GM18511 (cell line): ENCODE measurements at regions not wholly inside any gene's neighbourhood (a gene's known extent, or its start where the extent isn't known, plus 50 kb on each side); places are given as distances from the start of the nearest gene placed in this dataset.

Source experiments
- ATAC-seq: cut with Tn5 transposase; IDR thresholded peaks from one replicate; pipeline ENCODE4 v1.9.1; 2021; ENCODE audit warnings: mild to moderate bottlenecking, moderate library complexity; ENCODE audit not compliant: unreplicated experiment

GRCh38 chr18:78540636-78541529 lies 438.7 kb upstream of the SALL3 start:
- no peak for ATAC-seq

DNA sequence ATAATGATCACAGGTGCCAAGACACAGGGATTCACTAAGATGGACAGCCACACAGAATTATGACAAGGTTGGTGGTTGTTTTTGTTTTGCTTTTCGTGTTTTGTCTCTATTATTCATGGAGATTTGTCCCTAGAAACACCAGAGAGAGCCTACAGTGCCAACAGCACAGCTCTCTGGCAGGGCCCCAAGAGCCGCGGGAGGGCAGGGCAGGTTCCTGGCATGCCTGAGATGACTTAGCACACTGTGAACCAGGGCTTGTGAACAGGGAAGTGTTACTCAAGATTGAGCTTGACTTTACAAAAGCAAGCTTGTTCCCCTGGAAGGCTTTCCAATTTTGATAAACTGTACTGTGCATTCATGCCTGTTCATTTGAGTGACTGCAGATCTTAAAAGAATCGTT lies 437.4 kb upstream of the SALL3 start:
- no peak for ATAC-seq

DNA sequence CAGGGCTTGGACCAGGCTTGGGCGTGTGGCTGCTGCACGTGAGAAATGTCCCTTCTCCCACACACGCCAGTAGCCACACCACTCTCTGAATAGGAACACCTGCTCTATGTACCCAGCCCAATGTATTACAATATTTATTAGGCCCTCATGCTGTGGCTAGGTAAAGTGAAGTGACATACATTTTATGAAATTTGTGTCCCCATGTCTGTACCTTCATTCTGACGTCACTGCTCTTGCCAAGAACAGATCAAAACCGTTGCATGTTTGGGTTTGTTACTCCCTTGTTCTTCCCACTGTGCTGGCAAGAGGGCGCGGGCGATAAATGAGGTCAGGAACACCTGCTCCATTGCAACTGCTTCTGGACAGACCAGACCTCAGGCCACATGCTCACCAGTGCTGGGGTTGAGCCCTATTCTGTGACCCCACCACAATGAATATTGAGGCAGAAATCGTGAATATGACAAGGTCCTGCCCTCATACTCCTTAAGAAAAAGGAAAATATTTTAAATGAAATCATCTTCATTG lies 436.4 kb upstream of the SALL3 start:
- no peak for ATAC-seq

- ATAC-seq = no peak
Observed at GRCh38 chr18:78546281-78546680, 433.3 kb upstream of the SALL3 start.

- no peak for ATAC-seq
Observed at GRCh38 chr18:78547817-78548216, 431.8 kb upstream of the SALL3 start.

- no peak for ATAC-seq
Observed at GRCh38 chr18:78548261-78549058, 431.2 kb upstream of the SALL3 start.

- ATAC-seq = no peak
Observed at GRCh38 chr18:78549971-78550370, 429.6 kb upstream of the SALL3 start.

DNA sequence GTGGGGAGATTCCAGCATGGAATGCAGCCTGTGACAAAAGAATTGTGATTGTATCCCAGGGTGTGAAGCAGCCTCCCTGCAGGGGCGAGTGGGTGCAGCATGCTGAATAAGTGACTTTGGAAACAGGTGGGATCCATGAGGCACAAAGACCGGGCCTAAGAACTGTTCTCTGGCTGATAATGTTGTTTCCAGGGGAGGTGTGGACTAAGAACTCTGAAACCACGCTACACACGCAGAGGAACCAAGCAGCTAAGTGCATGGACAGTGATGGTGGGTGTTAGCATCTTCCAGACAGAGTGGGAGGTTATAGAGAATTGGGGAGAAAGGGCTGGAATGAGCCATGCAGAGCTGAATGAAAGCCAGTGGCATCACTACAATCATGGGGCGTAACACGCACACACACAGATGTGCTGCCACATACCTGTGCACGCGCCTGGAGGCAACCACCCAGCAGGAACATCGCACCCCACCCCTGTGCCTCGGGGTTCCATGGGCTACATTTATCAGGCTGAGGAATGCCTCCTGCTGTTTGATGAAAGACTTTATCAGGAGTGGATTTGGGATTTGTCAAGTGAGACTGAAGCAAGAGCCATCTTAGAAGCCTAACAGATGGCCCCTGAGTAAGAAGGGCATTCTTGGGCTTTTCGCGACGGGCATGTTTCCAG lies 424.5 kb upstream of the SALL3 start:
- ATAC-seq = no peak

DNA sequence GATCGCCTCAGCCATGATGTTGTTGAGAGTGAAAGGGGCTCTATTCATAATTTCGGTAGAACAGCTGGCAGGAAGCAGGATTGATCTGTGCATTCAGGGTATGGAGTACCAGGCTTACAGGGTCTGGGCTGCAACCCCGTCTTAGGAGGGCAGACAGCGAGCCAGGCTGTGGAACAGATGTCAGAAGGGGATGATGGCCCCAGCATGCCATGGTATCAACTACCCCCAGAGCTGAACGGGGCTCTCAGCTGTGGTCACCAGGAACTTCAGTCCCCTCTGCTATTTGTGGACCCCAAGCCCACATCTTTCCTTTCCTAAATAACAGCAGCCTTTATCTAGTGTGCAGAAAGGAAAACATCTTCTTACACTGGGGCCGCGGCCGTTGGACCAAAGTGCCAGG lies 422.2 kb upstream of the SALL3 start:
- no peak for ATAC-seq

GRCh38 chr18:78558101-78558810 lies 421.4 kb upstream of the SALL3 start:
- no peak for ATAC-seq

DNA sequence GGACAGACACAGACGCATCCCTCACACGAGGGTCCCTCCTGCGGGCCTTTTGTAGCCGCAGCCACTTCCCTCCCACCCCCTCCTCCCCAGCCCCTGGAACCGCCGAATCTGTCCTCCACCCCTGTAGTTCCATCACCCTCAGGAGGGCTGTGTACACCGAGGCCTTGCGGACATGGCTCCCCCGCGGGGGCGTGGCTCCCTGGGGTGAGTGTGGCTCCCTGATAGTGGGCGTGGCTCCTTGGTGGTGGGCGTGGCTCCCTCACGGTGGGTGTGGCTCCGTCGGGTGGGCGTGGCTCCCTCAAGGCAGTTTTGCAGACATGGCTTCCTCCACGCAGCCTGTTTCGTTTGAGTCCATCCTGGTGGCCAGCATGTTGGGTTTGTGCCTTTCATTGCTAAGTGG lies 420.7 kb upstream of the SALL3 start:
- no peak for ATAC-seq

DNA sequence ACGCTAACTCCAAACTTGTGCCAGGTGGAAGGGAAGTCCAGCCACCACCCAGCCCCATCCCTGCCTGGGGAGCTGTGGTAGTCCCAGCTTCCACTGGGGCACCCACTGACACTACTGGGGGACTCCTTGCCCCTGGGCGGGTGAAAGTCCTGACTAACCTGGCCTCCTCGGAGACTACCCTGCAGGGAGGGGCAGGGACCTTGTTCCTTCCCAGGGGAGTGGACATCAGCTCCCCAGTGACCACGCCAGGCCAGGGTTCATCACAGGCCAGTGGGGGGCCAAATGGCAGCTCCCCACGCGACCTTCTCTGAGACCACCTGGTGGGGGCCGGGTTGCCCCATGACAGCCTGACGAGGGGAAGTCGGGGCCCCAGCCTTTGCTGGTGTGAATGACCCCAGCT lies 420.0 kb upstream of the SALL3 start:
- ATAC-seq = no peak

DNA sequence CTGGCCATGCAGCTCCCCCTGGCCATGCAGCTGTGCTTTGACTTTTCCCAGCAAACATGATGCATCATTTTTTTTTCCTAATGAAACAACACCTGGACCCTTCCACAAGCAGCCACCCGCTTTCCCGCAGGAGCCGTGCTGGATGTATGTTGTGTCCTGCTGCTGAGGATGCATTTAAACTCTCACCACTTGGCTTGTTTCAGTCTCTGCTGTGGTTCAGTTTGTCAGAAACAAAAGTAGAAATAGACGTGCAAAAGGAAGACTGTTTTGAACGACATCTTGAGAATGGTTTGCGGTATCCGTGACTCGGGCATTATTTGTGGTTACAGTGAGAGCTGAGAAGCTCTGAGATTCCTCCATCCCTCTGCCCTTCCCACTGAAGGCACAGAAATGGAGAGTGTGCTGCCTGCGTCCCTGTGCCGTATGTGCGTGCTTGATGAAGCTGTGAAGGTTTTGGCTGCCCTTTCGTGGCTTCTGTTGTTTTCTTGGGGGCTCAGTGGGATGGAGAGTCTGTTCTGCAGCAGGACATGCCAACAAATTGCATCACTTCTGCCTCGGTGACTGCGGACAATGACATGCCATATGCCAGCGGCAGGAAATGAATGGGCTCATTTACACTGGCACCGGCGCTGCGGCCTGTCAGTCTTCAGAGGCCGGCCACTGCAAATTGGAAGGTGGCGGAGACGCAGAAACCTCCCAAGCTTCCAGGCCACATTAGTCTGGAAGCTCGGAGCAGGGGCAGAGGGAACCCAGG lies 417.7 kb upstream of the SALL3 start:
- no peak for ATAC-seq

DNA sequence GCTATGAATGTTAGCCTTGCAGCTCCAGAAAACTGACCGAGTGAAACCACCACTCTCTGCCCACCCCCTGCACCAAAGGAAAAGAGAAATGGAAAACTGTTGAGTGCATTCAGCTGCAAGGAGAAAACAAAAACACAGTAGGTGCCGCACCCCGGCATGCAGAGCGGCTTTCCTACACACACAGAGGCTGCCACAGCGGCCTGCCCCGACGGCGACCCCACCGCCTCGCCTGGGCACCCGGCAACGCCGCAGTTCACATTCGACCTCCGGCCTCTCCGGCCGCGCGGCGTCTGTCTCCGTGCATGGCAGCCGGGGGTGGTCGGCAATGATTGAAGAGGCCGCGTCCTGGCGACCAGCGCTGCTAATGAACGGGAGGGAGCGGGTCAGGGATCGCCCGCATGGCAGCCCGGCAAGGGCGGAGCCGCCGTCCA lies 417.1 kb upstream of the SALL3 start:
- ATAC-seq = no peak

DNA sequence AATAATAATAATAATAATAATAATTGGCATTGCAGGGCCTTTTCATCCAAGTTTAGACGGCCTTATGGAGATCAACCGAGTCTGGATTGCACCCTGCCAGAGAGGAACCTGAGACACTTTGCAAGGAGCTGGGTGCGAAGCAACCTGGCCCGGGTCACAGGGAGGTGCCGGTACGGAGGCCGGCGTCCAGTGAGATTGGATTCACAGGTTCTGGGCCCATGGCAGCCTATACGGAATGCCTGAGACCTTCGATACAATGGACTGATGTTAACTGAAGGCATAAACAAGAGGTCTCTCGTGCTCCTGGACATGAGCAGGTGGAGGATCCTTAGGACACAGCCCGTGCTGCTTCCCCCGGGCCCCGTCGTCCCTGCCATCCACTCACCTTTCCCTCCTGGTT lies 416.5 kb upstream of the SALL3 start:
- no peak for ATAC-seq

DNA sequence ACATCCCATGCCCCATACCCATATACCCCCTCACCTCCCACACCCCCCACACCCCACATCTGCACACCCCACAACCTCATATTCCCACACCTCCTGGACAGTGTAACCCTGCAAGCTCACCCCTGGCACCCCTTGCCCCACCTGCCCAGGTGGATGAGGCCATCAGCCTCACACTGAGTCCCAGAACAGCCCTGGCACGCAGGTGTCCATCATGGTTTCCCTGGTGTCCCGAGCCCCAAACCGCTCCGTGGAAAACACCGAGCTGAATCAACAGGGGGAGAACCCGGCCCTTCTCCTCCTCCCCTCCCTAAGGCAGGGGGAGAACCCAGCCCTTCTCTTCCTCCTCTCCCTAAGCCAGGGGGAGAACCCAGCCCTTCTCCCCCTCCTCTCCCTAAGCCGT lies 415.6 kb upstream of the SALL3 start:
- no peak for ATAC-seq

DNA sequence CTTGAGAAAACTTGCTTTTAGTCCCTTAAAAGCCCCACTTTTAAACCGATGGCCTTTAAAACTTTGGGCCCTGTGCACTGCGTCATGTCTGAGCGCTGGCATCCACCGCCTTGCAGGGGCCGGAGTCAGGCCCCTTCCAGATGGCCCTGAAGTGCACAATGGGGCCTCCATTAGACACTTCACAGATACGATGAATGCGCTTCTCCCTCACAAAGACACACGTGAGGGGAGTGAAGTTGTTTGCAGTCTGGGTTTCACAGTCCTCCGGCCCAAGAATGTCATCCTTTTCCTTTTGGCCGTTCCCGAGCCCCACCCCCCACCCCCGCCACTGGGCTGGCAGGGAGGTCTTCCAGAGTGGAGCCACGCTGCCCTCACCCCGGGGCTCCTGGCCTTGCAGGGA lies 415.1 kb upstream of the SALL3 start:
- no peak for ATAC-seq

GRCh38 chr18:78565240-78565639 lies 414.4 kb upstream of the SALL3 start:
- no peak for ATAC-seq

DNA sequence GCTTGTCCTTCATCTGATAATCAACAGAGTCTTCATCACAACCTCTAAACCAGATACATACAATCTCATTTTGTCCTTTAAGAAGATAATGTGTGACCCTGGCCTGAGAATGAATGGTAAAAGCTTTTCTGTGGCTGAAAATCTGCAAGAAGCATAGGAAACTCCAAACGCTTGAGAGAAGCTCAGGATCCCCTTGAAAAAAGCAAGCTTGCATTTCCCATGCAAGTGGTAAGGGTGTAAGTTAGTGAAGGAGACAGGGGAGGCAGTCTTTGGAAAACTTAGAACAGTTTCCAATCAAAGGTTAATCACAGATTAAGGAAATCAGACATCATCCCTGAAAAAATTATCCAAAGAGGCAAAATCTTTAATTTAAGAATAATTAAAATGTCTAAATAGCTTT lies 413.6 kb upstream of the SALL3 start:
- no peak for ATAC-seq

GRCh38 chr18:78566720-78567119 lies 412.9 kb upstream of the SALL3 start:
- ATAC-seq = no peak
